Osteoblast (primary cell): ENCODE measurements at regions not wholly inside any gene's neighbourhood (a gene's known extent, or its start where the extent isn't known, plus 50 kb on each side); places are given as distances from the start of the nearest gene placed in this dataset.
"Not testable (repeated sequence)": the region's sequence is repeated elsewhere in the genome, so short reads cannot be mapped to it uniquely, and the experiment has no call there.

Experiments used
- DNase-seq: peaks from one replicate; pipeline ENCODE4 v3.0.0; 2011; ENCODE audit warnings: low spot score, mixed read lengths; ENCODE audit not compliant: insufficient read length; ENCODE audit errors: missing footprints
- H2AFZ ChIP-seq: 2 replicates; pipeline ENCODE4 v1.6.0; 2011; ENCODE audit warnings: mild to moderate bottlenecking, low read length
- H3K27ac ChIP-seq: 2 replicates; pipeline ENCODE4 v1.5.1; 2011; ENCODE audit warnings: mild to moderate bottlenecking, low read depth, low read length, moderate library complexity
- H3K27me3 ChIP-seq: 2 replicates; pipeline ENCODE4 v1.6.0; 2012; ENCODE audit warnings: mild to moderate bottlenecking, control low read depth, inconsistent platforms, low read length, moderate library complexity; ENCODE audit not compliant: insufficient read depth
- H3K36me3 ChIP-seq: 2 replicates; pipeline ENCODE4 v1.5.1; 2011; ENCODE audit warnings: mild to moderate bottlenecking, low read length, control low read depth, moderate library complexity; ENCODE audit not compliant: insufficient read depth
- H3K4me1 ChIP-seq: 2 replicates; pipeline ENCODE4 v1.5.1; 2011; ENCODE audit warnings: mild to moderate bottlenecking, low read length, control low read depth, moderate library complexity; ENCODE audit not compliant: insufficient read depth
- H3K4me2 ChIP-seq: 2 replicates; pipeline ENCODE4 v1.6.0; 2011; ENCODE audit warnings: mild to moderate bottlenecking, low read length; ENCODE audit not compliant: insufficient read depth
- H3K4me3 ChIP-seq: fragments of 200-600 bp; sonication (generic); 3 replicates; pipeline ENCODE4 v1.5.1; 2012; ENCODE audit warnings: mild to moderate bottlenecking, low read length, inconsistent platforms; ENCODE audit not compliant: insufficient read depth
- H3K79me2 ChIP-seq: 2 replicates; pipeline ENCODE4 v1.6.0; 2012; ENCODE audit warnings: mild to moderate bottlenecking, low read length, control low read depth, inconsistent platforms; ENCODE audit not compliant: insufficient read depth
- H3K9me3 ChIP-seq: 2 replicates; pipeline ENCODE4 v1.5.1; 2011; ENCODE audit warnings: low read depth, low read length, control low read depth
- H4K20me1 ChIP-seq: 2 replicates; pipeline ENCODE4 v1.6.0; 2012; ENCODE audit warnings: mild to moderate bottlenecking, low read length, control low read depth; ENCODE audit not compliant: insufficient read depth
- TF ChIP-seq, protein P1 (sequence below): IDR thresholded peaks from 2 replicates; pipeline ENCODE4 v1.5.1; 2011; ENCODE audit warnings: mild to moderate bottlenecking, low read depth, low read length, moderate library complexity; ENCODE audit errors: extremely low read depth

- TF ChIP-seq, protein P1, sequence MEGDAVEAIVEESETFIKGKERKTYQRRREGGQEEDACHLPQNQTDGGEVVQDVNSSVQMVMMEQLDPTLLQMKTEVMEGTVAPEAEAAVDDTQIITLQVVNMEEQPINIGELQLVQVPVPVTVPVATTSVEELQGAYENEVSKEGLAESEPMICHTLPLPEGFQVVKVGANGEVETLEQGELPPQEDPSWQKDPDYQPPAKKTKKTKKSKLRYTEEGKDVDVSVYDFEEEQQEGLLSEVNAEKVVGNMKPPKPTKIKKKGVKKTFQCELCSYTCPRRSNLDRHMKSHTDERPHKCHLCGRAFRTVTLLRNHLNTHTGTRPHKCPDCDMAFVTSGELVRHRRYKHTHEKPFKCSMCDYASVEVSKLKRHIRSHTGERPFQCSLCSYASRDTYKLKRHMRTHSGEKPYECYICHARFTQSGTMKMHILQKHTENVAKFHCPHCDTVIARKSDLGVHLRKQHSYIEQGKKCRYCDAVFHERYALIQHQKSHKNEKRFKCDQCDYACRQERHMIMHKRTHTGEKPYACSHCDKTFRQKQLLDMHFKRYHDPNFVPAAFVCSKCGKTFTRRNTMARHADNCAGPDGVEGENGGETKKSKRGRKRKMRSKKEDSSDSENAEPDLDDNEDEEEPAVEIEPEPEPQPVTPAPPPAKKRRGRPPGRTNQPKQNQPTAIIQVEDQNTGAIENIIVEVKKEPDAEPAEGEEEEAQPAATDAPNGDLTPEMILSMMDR = no peak
- Histone ChIP-seq H3K36me3 (no peaks in the 10 kb centered on the region), H2AFZ (no peak overlapping the region), H3K9me3 (no peaks in the 10 kb centered on the region), H3K27me3 (no peaks in the 10 kb centered on the region), H3K4me1 (no peaks in the 10 kb centered on the region), H3K27ac (no peak overlapping the region), H3K4me3 (no peak overlapping the region), H3K4me2 (no peak overlapping the region), H3K79me2 (no peaks in the 10 kb centered on the region), H4K20me1 (no peaks in the 10 kb centered on the region)
- DNase-seq = no peak
These were observed 304.8 kb upstream of the STAC start for GRCh38 chr3:36075491-36075890.

GRCh38 chr3:36077320-36077719, 303.0 kb upstream of the STAC start:
- TF ChIP-seq, protein P1 = no peak
- no peak overlapping the region for H3K4me2 ChIP-seq
- H3K27me3 ChIP-seq = no peaks in the 10 kb centered on the region
- H3K79me2 ChIP-seq = no peaks in the 10 kb centered on the region
- H3K4me1 ChIP-seq = no peaks in the 10 kb centered on the region
- H3K9me3 ChIP-seq = no peaks in the 10 kb centered on the region
- H3K4me3 ChIP-seq = no peak overlapping the region
- no peak overlapping the region for H3K27ac ChIP-seq
- no peaks in the 10 kb centered on the region for H4K20me1 ChIP-seq
- H2AFZ ChIP-seq = no peak overlapping the region
- H3K36me3 ChIP-seq = no peaks in the 10 kb centered on the region
- DNase-seq = no peak

- H3K36me3 ChIP-seq, H3K27me3 ChIP-seq, H4K20me1 ChIP-seq, H3K4me3 ChIP-seq, H3K79me2 ChIP-seq, DNase-seq, H3K9me3 ChIP-seq, H3K4me1 ChIP-seq, H2AFZ ChIP-seq, H3K4me2 ChIP-seq, H3K27ac ChIP-seq: not testable (repeated sequence)
These were observed 297.3 kb upstream of the STAC start for GRCh38 chr3:36082958-36083357.

GRCh38 chr3:36095238-36095637, 285.1 kb upstream of the STAC start:
- TF ChIP-seq, protein P1 = no peak
- H3K79me2 ChIP-seq = no peaks in the 10 kb centered on the region
- no peak overlapping the region for H3K27ac ChIP-seq
- DNase-seq = no peak
- no peaks in the 10 kb centered on the region for H4K20me1 ChIP-seq
- no peak overlapping the region for H3K4me3 ChIP-seq
- no peaks in the 10 kb centered on the region for H3K4me1 ChIP-seq
- H3K27me3 ChIP-seq = no peaks in the 10 kb centered on the region
- H3K4me2 ChIP-seq = no peak overlapping the region
- no peaks in the 10 kb centered on the region for H3K9me3 ChIP-seq
- no peaks in the 10 kb centered on the region for H3K36me3 ChIP-seq
- no peak overlapping the region for H2AFZ ChIP-seq
